NCI-H748 treated with DMSO at 0.1 percent for 48 hours (cell line): ENCODE measurements at regions not wholly inside any gene's neighbourhood (a gene's known extent, or its start where the extent isn't known, plus 50 kb on each side); places are given as distances from the start of the nearest gene placed in this dataset.

Source experiments
- DNase-seq: peaks from one replicate; lab custom pipeline; 2025; lab: John Stamatoyannopoulos, UW

- no peak for DNase-seq
Measured at GRCh38 chr4:1495416-1496115, 89.3 kb upstream of the NKX1-1 start.

- DNase-seq = no peak
Measured at GRCh38 chr4:1494416-1495315, 88.4 kb upstream of the NKX1-1 start.

- DNase-seq = no peak
Measured at GRCh38 chr4:1493540-1494287, 87.5 kb upstream of the NKX1-1 start.

GRCh38 chr4:1492651-1493539 is 86.7 kb upstream of the NKX1-1 start:
- DNase-seq = no peak

GRCh38 chr4:1492142-1492457 is 85.9 kb upstream of the NKX1-1 start:
- DNase-seq = no peak

GRCh38 chr4:1491328-1492141 is 85.3 kb upstream of the NKX1-1 start:
- no peak for DNase-seq

- DNase-seq = no peak
Measured at GRCh38 chr4:1490654-1491327, 84.5 kb upstream of the NKX1-1 start.

- no peak for DNase-seq
Measured at GRCh38 chr4:1490011-1490653, 83.9 kb upstream of the NKX1-1 start.

GRCh38 chr4:1489639-1489995 is 83.4 kb upstream of the NKX1-1 start:
- DNase-seq = no peak

GRCh38 chr4:1488831-1489638 is 82.8 kb upstream of the NKX1-1 start:
- DNase-seq = no peak

GRCh38 chr4:1488357-1488756 is 82.1 kb upstream of the NKX1-1 start:
- no peak for DNase-seq

GRCh38 chr4:1487761-1488160 is 81.5 kb upstream of the NKX1-1 start:
- DNase-seq = no peak

GRCh38 chr4:1487106-1487505 is 80.9 kb upstream of the NKX1-1 start:
- no peak for DNase-seq

- no peak for DNase-seq
Measured at GRCh38 chr4:1485280-1485679, 79.0 kb upstream of the NKX1-1 start.

GRCh38 chr4:1480720-1481119 is 74.5 kb upstream of the NKX1-1 start:
- DNase-seq = no peak

GRCh38 chr4:1479454-1479853 is 73.2 kb upstream of the NKX1-1 start:
- DNase-seq = no peak

GRCh38 chr4:1478766-1479355 is 72.6 kb upstream of the NKX1-1 start:
- DNase-seq = no peak

- DNase-seq = no peak
Measured at GRCh38 chr4:1477045-1477840, 71.0 kb upstream of the NKX1-1 start.
